HepG2 (cell line): ENCODE measurements at regions not wholly inside any gene's neighbourhood (a gene's known extent, or its start where the extent isn't known, plus 50 kb on each side); places are given as distances from the start of the nearest gene placed in this dataset.
A peak's percentile ranks its signal among the peaks of the same experiment; 100 is the strongest.

Experiments
- ATAC-seq: fragments of 200-7000 bp; cut with Tn5 transposase; 3 replicates; pipeline ENCODE4 v1.9.1; 2020; ENCODE audit warnings: mild to moderate bottlenecking, moderate library complexity
- BruUV-seq: library from RNA; stranded (reverse); fragments of 400-500 nt; replicated peaks from 2 replicates; lab custom pipeline; 2021; lab: Mats Ljungman, UMichigan
- CTCF ChIA-PET: fragments of 300-600 bp; formaldehyde crosslinking; extraction: SDS; loops from one replicate; lab custom pipeline; 2021; ENCODE audit warnings: low total read pairs, inconsistent platforms, low intra/inter-chr PET ratio; lab: Yijun Ruan, JAX
- POLR2A ChIA-PET: fragments of 350-600 bp; sonication (Branson Sonifier 250); formaldehyde crosslinking; loops from one replicate; lab custom pipeline; 2020; ENCODE audit warnings: antibody characterized with exemption, inconsistent platforms; lab: Yijun Ruan, JAX
- DNase-seq: peaks from one replicate; pipeline ENCODE4 v3.0.0-alpha.2; 2015; ENCODE audit warnings: low spot score
- FAIRE-seq: peaks from 3 replicates; lab custom pipeline; 2011; peaks lifted over from hg19 to GRCh38; lab: Jason Lieb, UNC
- H2AFZ ChIP-seq: one replicate; pipeline ENCODE4 v1.6.1; 2011; ENCODE audit warnings: low read length, inconsistent platforms
- H3K27ac ChIP-seq: fragments of 300-600 bp; 3 replicates; pipeline ENCODE4 v1.8.0; 2011; ENCODE audit warnings: mixed run types, mild to moderate bottlenecking, mixed read lengths, low read length, inconsistent platforms; ENCODE audit not compliant: insufficient read depth; ENCODE audit errors: extremely low read length
- H3K27me3 ChIP-seq, 2 experiments: fragments of 200-600 bp in 1 of 2; 2 replicates in 1 of 2; 3 replicates in 1 of 2; pipeline versions ENCODE4 v1.6.0 to v1.8.0; 2011; ENCODE audit warnings: low read length in 2 of 2, mild to moderate bottlenecking in 2 of 2, moderate library complexity in 2 of 2, inconsistent platforms in 1 of 2; ENCODE audit not compliant: insufficient read depth in 2 of 2, control insufficient read depth in 1 of 2
- H3K36me3 ChIP-seq, 2 experiments: fragments of 200-600 bp in 1 of 2; replicated peaks in 1 of 2; 2 replicates in 1 of 2; 3 replicates in 1 of 2; pipeline versions ENCODE4 v1.5.1 to v1.8.0; 2011; ENCODE audit warnings: low read length in 2 of 2, inconsistent platforms in 1 of 2; ENCODE audit not compliant: insufficient read depth in 2 of 2, control insufficient read depth in 1 of 2
- H3K4me1 ChIP-seq: 2 replicates; pipeline ENCODE4 v1.5.1; 2012; ENCODE audit warnings: low read length, inconsistent platforms; ENCODE audit not compliant: insufficient read depth
- H3K4me2 ChIP-seq: 2 replicates; pipeline ENCODE4 v1.6.0; 2011; ENCODE audit warnings: low read depth, low read length, inconsistent platforms
- H3K4me3 ChIP-seq, 3 experiments: fragments of 200-600 bp in 1 of 3; sonication (generic), shearing (Covaris generic) in 1 of 3; replicated peaks in 1 of 3; 2 replicates each; pipeline ENCODE4 v1.5.1; 2011 to 2016; ENCODE audit warnings: low read length in 3 of 3, inconsistent platforms in 2 of 3, low read depth in 2 of 3, mild to moderate bottlenecking in 2 of 3, control low read depth in 1 of 3, mixed read lengths in 1 of 3; ENCODE audit not compliant: insufficient read depth in 1 of 3
- H3K79me2 ChIP-seq: one replicate; pipeline ENCODE4 v1.6.1; 2011; ENCODE audit warnings: low read length, inconsistent platforms; ENCODE audit not compliant: insufficient read depth
- H3K9ac ChIP-seq: 2 replicates; pipeline ENCODE4 v1.6.0; 2011; ENCODE audit warnings: mild to moderate bottlenecking, low read depth, low read length, inconsistent platforms; ENCODE audit not compliant: insufficient read depth
- H3K9me3 ChIP-seq: 2 replicates; pipeline ENCODE4 v1.5.1; 2012; ENCODE audit warnings: mild to moderate bottlenecking, low read length
- H4K20me1 ChIP-seq: 2 replicates; pipeline ENCODE4 v1.6.0; 2011; ENCODE audit warnings: inconsistent platforms, mild to moderate bottlenecking, low read length, moderate library complexity; ENCODE audit not compliant: insufficient read depth
- MAFF ChIP-seq: IDR thresholded peaks from 2 replicates; pipeline ENCODE4 v1.6.1; 2011; ENCODE audit warnings: low read depth, low read length, improper control_type of control experiment
- MAFK ChIP-seq, 2 experiments: IDR thresholded peaks in 1 of 2; conservative IDR thresholded peaks in 1 of 2; 2 replicates each; pipeline ENCODE4 v1.6.1; 2011; ENCODE audit warnings: improper control_type of control experiment in 2 of 2, low read length in 2 of 2
- RAD51 ChIP-seq: fragments of 450-650 bp; IDR thresholded peaks from 2 replicates; pipeline ENCODE4 v1.6.1; 2016; ENCODE audit warnings: borderline replicate concordance
- ZNF20 ChIP-seq: sonication (generic); formaldehyde crosslinking; IDR thresholded peaks from 2 replicates; pipeline ENCODE4 v1.4.0; 2020; ENCODE audit warnings: mild to moderate bottlenecking, moderate library complexity, missing genetic modification reagents
- WGBS: methylation state at CpG from one replicate; pipeline ENCODE4 v1.1.6; 2017; ENCODE audit warnings: low lambda C conversion rate; 5-methylcytosine and 5-hydroxymethylcytosine counted together
- in situ Hi-C: cut with HindIII; loops from 2 replicates; pipeline ENCODE4 v1.10.0; 2017; ENCODE audit warnings: low pct_unique_long_range_greater_than_20kb; ENCODE audit not compliant: extremely low pct_ligation_motif_present
- intact Hi-C: fragments of 100-400 bp; cut with micrococcal nuclease; formaldehyde crosslinking; loops from one replicate; pipeline ENCODE4 v1.10.0; 2022; ENCODE audit not compliant: unreplicated experiment
- TF ChIP-seq, protein P1 (sequence below): IDR thresholded peaks from 2 replicates; pipeline ENCODE4 v1.6.1; 2016; ENCODE audit warnings: low read depth, control low read depth

- no peaks in the 10 kb centered on the region for H3K4me1 ChIP-seq
- DNase-seq: no peak
- no peak overlapping the region for H3K4me3 ChIP-seq
- H3K79me2 ChIP-seq: no peaks in the 10 kb centered on the region
- ChIA-PET CTCF (no interaction called here), POLR2A (no interaction called here)
- no peak overlapping the region for H3K4me2 ChIP-seq
- no peaks in the 10 kb centered on the region for H3K36me3 ChIP-seq
- no peak for FAIRE-seq
- in situ Hi-C loops (no loop called here), intact Hi-C loops (no loop called here)
- no peak overlapping the region for H3K27ac ChIP-seq
- H4K20me1 ChIP-seq: no peaks in the 10 kb centered on the region
- BruUV-seq: no TSS peak
- peaks cover 0 to 29% of the 10 kb centered on the region in 2 experiments; a peak in 3 of 5 replicates for H3K27me3 ChIP-seq
- no peak for TF ChIP-seq ZNF20
- TF ChIP-seq RAD51: peak; percentile 55; the same call in 1 of the 2 replicates
- no peak overlapping the region for H3K9ac ChIP-seq
- no peak overlapping the region for H2AFZ ChIP-seq
- no peak for ATAC-seq
- 3% methylated on average over 3 of the region's 3 CpGs for WGBS
- no peaks in the 10 kb centered on the region for H3K9me3 ChIP-seq
Measured at GRCh38 chr14:88967299-88967698, 142.8 kb downstream of the TTC8 start.

DNA sequence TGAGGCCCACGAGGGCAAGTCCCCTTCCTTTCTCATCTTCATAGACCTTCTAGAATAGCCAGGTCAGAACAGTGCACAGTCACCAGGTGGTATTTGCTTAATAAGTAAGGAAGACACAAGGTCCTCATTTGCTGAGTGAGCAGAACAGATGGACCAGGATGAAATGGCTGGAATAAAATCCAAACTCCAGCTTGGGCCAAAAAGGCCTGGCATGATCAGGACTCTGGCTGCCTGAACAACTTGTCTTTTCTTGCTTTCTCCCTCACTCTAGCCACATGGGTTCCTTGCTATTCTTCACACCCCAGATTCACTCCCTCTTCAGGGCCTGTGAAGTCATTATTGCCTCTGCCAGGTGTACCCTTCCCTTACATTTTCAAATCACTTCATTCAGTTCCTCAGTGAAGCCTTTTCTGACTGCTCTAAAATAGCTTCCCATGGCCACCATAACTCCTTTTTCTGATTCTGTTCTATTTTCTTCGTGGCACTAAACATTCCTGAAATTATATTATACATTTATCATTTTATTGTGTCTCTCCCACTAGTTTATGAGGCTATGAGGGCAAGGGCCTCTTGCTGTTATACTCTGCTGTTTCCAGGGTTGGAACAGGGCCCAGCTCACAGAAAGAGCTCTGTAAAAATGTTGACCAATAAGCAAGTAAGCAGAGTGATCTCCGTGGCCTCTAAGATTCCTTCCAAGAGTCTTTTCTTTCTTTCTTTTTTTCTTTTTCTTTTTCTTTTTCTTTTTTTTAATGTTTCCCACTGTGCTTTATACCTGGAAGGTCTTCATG is 150.8 kb downstream of the TTC8 start:
- POLR2A ChIA-PET: no interaction called here
- CTCF ChIA-PET: no interaction called here
- FAIRE-seq: no peak
- no peaks in the 10 kb centered on the region for H3K4me1 ChIP-seq
- WGBS: under 1% methylated on average over 3 of the region's 3 CpGs
- intact Hi-C loops (no loop called here), in situ Hi-C loops (no loop called here)
- peaks cover 0 to 9% of the 10 kb centered on the region in 2 experiments; a peak in 3 of 5 replicates for H3K27me3 ChIP-seq
- H3K9me3 ChIP-seq: no peaks in the 10 kb centered on the region
- no peaks in the 10 kb centered on the region for H4K20me1 ChIP-seq
- H3K4me2 ChIP-seq: no peak overlapping the region
- H3K27ac ChIP-seq: no peak overlapping the region
- no peak overlapping the region for H3K9ac ChIP-seq
- TF ChIP-seq, protein P1, sequence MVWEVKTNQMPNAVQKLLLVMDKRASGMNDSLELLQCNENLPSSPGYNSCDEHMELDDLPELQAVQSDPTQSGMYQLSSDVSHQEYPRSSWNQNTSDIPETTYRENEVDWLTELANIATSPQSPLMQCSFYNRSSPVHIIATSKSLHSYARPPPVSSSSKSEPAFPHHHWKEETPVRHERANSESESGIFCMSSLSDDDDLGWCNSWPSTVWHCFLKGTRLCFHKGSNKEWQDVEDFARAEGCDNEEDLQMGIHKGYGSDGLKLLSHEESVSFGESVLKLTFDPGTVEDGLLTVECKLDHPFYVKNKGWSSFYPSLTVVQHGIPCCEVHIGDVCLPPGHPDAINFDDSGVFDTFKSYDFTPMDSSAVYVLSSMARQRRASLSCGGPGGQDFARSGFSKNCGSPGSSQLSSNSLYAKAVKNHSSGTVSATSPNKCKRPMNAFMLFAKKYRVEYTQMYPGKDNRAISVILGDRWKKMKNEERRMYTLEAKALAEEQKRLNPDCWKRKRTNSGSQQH (CRISPR knock-in tag): no peak
- peak in 1 of 2 experiments; percentile 34; a peak in 2 of 4 replicates for TF ChIP-seq MAFK (conservative IDR thresholded peaks at IDR 0.05 in 1 of 2, IDR thresholded peaks at IDR 0.05 in 1 of 2; ENCODE audit: low read length in 2 of 2)
- TF ChIP-seq MAFF: peak; percentile 19; the same call in 1 of the 2 replicates
- H3K4me3 ChIP-seq: no peak overlapping the region
- ATAC-seq: no peak
- no peak overlapping the region for H2AFZ ChIP-seq
- H3K36me3 ChIP-seq: no peaks in the 10 kb centered on the region
- no peaks in the 10 kb centered on the region for H3K79me2 ChIP-seq
- no TSS peak for BruUV-seq
- no peak for DNase-seq
